HepG2 (cell line): ENCODE measurements at regions not wholly inside any gene's neighbourhood (a gene's known extent, or its start where the extent isn't known, plus 50 kb on each side); places are given as distances from the start of the nearest gene placed in this dataset.

Experiments used
- ATAC-seq: fragments of 200-7000 bp; cut with Tn5 transposase; 3 replicates; pipeline ENCODE4 v1.9.1; 2020; ENCODE audit warnings: mild to moderate bottlenecking, moderate library complexity
- BruUV-seq: library from RNA; stranded (reverse); fragments of 400-500 nt; replicated peaks from 2 replicates; lab custom pipeline; 2021; lab: Mats Ljungman, UMichigan
- CTCF ChIA-PET: fragments of 300-600 bp; formaldehyde crosslinking; extraction: SDS; loops from one replicate; lab custom pipeline; 2021; ENCODE audit warnings: low total read pairs, inconsistent platforms, low intra/inter-chr PET ratio; lab: Yijun Ruan, JAX
- POLR2A ChIA-PET: fragments of 350-600 bp; sonication (Branson Sonifier 250); formaldehyde crosslinking; loops from one replicate; lab custom pipeline; 2020; ENCODE audit warnings: antibody characterized with exemption, inconsistent platforms; lab: Yijun Ruan, JAX
- DNase-seq: peaks from one replicate; pipeline ENCODE4 v3.0.0-alpha.2; 2015; ENCODE audit warnings: low spot score
- FAIRE-seq: peaks from 3 replicates; lab custom pipeline; 2011; peaks lifted over from hg19 to GRCh38; lab: Jason Lieb, UNC
- H2AFZ ChIP-seq: one replicate; pipeline ENCODE4 v1.6.1; 2011; ENCODE audit warnings: low read length, inconsistent platforms
- H3K27ac ChIP-seq: fragments of 300-600 bp; 3 replicates; pipeline ENCODE4 v1.8.0; 2011; ENCODE audit warnings: mixed run types, mild to moderate bottlenecking, mixed read lengths, low read length, inconsistent platforms; ENCODE audit not compliant: insufficient read depth; ENCODE audit errors: extremely low read length
- H3K27me3 ChIP-seq, 2 experiments: fragments of 200-600 bp in 1 of 2; 2 replicates in 1 of 2; 3 replicates in 1 of 2; pipeline versions ENCODE4 v1.6.0 to v1.8.0; 2011; ENCODE audit warnings: low read length in 2 of 2, mild to moderate bottlenecking in 2 of 2, moderate library complexity in 2 of 2, inconsistent platforms in 1 of 2; ENCODE audit not compliant: insufficient read depth in 2 of 2, control insufficient read depth in 1 of 2
- H3K36me3 ChIP-seq, 2 experiments: fragments of 200-600 bp in 1 of 2; replicated peaks in 1 of 2; 2 replicates in 1 of 2; 3 replicates in 1 of 2; pipeline versions ENCODE4 v1.5.1 to v1.8.0; 2011; ENCODE audit warnings: low read length in 2 of 2, inconsistent platforms in 1 of 2; ENCODE audit not compliant: insufficient read depth in 2 of 2, control insufficient read depth in 1 of 2
- H3K4me1 ChIP-seq: 2 replicates; pipeline ENCODE4 v1.5.1; 2012; ENCODE audit warnings: low read length, inconsistent platforms; ENCODE audit not compliant: insufficient read depth
- H3K4me2 ChIP-seq: 2 replicates; pipeline ENCODE4 v1.6.0; 2011; ENCODE audit warnings: low read depth, low read length, inconsistent platforms
- H3K4me3 ChIP-seq, 3 experiments: fragments of 200-600 bp in 1 of 3; sonication (generic), shearing (Covaris generic) in 1 of 3; replicated peaks in 1 of 3; 2 replicates each; pipeline ENCODE4 v1.5.1; 2011 to 2016; ENCODE audit warnings: low read length in 3 of 3, inconsistent platforms in 2 of 3, low read depth in 2 of 3, mild to moderate bottlenecking in 2 of 3, control low read depth in 1 of 3, mixed read lengths in 1 of 3; ENCODE audit not compliant: insufficient read depth in 1 of 3
- H3K79me2 ChIP-seq: one replicate; pipeline ENCODE4 v1.6.1; 2011; ENCODE audit warnings: low read length, inconsistent platforms; ENCODE audit not compliant: insufficient read depth
- H3K9ac ChIP-seq: 2 replicates; pipeline ENCODE4 v1.6.0; 2011; ENCODE audit warnings: mild to moderate bottlenecking, low read depth, low read length, inconsistent platforms; ENCODE audit not compliant: insufficient read depth
- H3K9me3 ChIP-seq: 2 replicates; pipeline ENCODE4 v1.5.1; 2012; ENCODE audit warnings: mild to moderate bottlenecking, low read length
- H4K20me1 ChIP-seq: 2 replicates; pipeline ENCODE4 v1.6.0; 2011; ENCODE audit warnings: inconsistent platforms, mild to moderate bottlenecking, low read length, moderate library complexity; ENCODE audit not compliant: insufficient read depth
- ATF1 ChIP-seq: IDR thresholded peaks from 2 replicates; pipeline ENCODE4 v1.6.1; 2016; ENCODE audit warnings: mild to moderate bottlenecking, control low read depth
- CEBPZ ChIP-seq: IDR thresholded peaks from 2 replicates; pipeline ENCODE4 v1.6.1; 2012; ENCODE audit warnings: low read length, improper control_type of control experiment
- IRF9 ChIP-seq: sonication (generic); formaldehyde crosslinking; IDR thresholded peaks from 2 replicates; pipeline ENCODE4 v1.8.0; 2022; ENCODE audit warnings: missing genetic modification reagents, mild to moderate bottlenecking, borderline replicate concordance
- KAT2B ChIP-seq: fragments of 150-350 bp; IDR thresholded peaks from 2 replicates; pipeline ENCODE4 v1.6.1; 2014; ENCODE audit warnings: low read depth, low read length, borderline replicate concordance
- MLXIP ChIP-seq: sonication (generic); formaldehyde crosslinking; IDR thresholded peaks from 2 replicates; pipeline ENCODE4 v1.9.0; 2021; ENCODE audit warnings: missing genetic modification reagents, borderline replicate concordance
- MYC ChIP-seq: sonication (generic); formaldehyde crosslinking; IDR thresholded peaks from 2 replicates; pipeline ENCODE4 v1.9.0; 2021; ENCODE audit warnings: missing genetic modification reagents, borderline replicate concordance
- NFRKB ChIP-seq: fragments of 450-650 bp; IDR thresholded peaks from 2 replicates; pipeline ENCODE4 v1.6.1; 2017
- NR3C1 ChIP-seq: sonication (generic); formaldehyde crosslinking; IDR thresholded peaks from 2 replicates; pipeline ENCODE4 v1.4.0; 2020; ENCODE audit warnings: missing genetic modification reagents
- PCBP2 ChIP-seq: fragments of 200-400 bp; formaldehyde crosslinking; optimal IDR thresholded peaks from 2 replicates; pipeline ENCODE3; 2018; ENCODE audit warnings: low read length, low read depth; ENCODE audit not compliant: poor library complexity, severe bottlenecking
- PHB2 ChIP-seq: fragments of 450-650 bp; IDR thresholded peaks from 2 replicates; pipeline ENCODE4 v1.6.1; 2018; ENCODE audit not compliant: partially characterized antibody
- SIX4 ChIP-seq: sonication (generic); formaldehyde crosslinking; IDR thresholded peaks from 2 replicates; pipeline ENCODE4 v1.4.0; 2020; ENCODE audit warnings: missing genetic modification reagents
- ZNF260 ChIP-seq: sonication (generic); formaldehyde crosslinking; IDR thresholded peaks from 2 replicates; pipeline ENCODE4 v1.4.0; 2020; ENCODE audit warnings: missing genetic modification reagents, low read depth, mild to moderate bottlenecking, borderline replicate concordance
- ZNF598 ChIP-seq: sonication (generic); formaldehyde crosslinking; IDR thresholded peaks from 2 replicates; pipeline ENCODE4 v1.5.1; 2020; ENCODE audit warnings: mild to moderate bottlenecking, missing genetic modification reagents, borderline replicate concordance
- ZNF607 ChIP-seq: sonication (generic); formaldehyde crosslinking; IDR thresholded peaks from 2 replicates; pipeline ENCODE4 v1.5.1; 2020; ENCODE audit warnings: missing genetic modification reagents, mild to moderate bottlenecking, borderline replicate concordance
- ZNF839 ChIP-seq: sonication (generic); formaldehyde crosslinking; IDR thresholded peaks from 2 replicates; pipeline ENCODE4 v1.4.0; 2020; ENCODE audit warnings: missing genetic modification reagents, mild to moderate bottlenecking, borderline replicate concordance
- WGBS: methylation state at CpG from one replicate; pipeline ENCODE4 v1.1.6; 2017; ENCODE audit warnings: low lambda C conversion rate; 5-methylcytosine and 5-hydroxymethylcytosine counted together
- in situ Hi-C: cut with HindIII; loops from 2 replicates; pipeline ENCODE4 v1.10.0; 2017; ENCODE audit warnings: low pct_unique_long_range_greater_than_20kb; ENCODE audit not compliant: extremely low pct_ligation_motif_present
- intact Hi-C: fragments of 100-400 bp; cut with micrococcal nuclease; formaldehyde crosslinking; loops from one replicate; pipeline ENCODE4 v1.10.0; 2022; ENCODE audit not compliant: unreplicated experiment
- TF ChIP-seq, protein P1 (sequence below): sonication (generic); formaldehyde crosslinking; conservative IDR thresholded peaks from 2 replicates; pipeline ENCODE4 v1.4.0; 2020; ENCODE audit warnings: missing genetic modification reagents

GRCh38 chr7:52150952-52151351, 834.3 kb upstream of the COBL start:
- DNase-seq (no peak), ATAC-seq (no peak), FAIRE-seq (no peak)
- Histone ChIP-seq H2AFZ (no peak overlapping the region), H3K9ac (no peak overlapping the region), H3K36me3 (no peaks in the 10 kb centered on the region), H3K27ac (no peak overlapping the region), H3K27me3 (no peaks in the 10 kb centered on the region), H3K79me2 (no peaks in the 10 kb centered on the region), H3K4me3 (no peak overlapping the region), H3K4me2 (no peak overlapping the region), H3K4me1 (no peaks in the 10 kb centered on the region), H3K9me3 (no peaks in the 10 kb centered on the region; the same call in 1 of the 2 replicates), H4K20me1 (no peaks in the 10 kb centered on the region)
- CTCF ChIA-PET, result no interaction called here
- 1% methylated on average over 2 of the region's 2 CpGs for WGBS
- intact Hi-C loops (no loop called here), in situ Hi-C loops (no loop called here)
- POLR2A ChIA-PET, result no interaction called here
- BruUV-seq, result no TSS peak
- TF ChIP-seq ZNF260 (CRISPR knock-in tag), result no peak
- TF ChIP-seq NFRKB, result no peak
- no peak for TF ChIP-seq ATF1 (CRISPR knock-in tag)
- no peak for TF ChIP-seq CEBPZ
- TF ChIP-seq MYC (CRISPR knock-in tag), result no peak
- no peak for TF ChIP-seq KAT2B
- no peak for TF ChIP-seq PHB2
- TF ChIP-seq, protein P1, sequence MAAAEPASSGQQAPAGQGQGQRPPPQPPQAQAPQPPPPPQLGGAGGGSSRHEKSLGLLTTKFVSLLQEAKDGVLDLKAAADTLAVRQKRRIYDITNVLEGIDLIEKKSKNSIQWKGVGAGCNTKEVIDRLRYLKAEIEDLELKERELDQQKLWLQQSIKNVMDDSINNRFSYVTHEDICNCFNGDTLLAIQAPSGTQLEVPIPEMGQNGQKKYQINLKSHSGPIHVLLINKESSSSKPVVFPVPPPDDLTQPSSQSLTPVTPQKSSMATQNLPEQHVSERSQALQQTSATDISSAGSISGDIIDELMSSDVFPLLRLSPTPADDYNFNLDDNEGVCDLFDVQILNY, result no peak
- TF ChIP-seq ZNF607 (CRISPR knock-in tag), result no peak
- no peak for TF ChIP-seq NR3C1 (CRISPR knock-in tag)
- TF ChIP-seq SIX4, result no peak
- no peak for TF ChIP-seq ZNF839 (CRISPR knock-in tag)
- no peak for TF ChIP-seq IRF9 (CRISPR knock-in tag)
- no peak for TF ChIP-seq PCBP2
- no peak for TF ChIP-seq MLXIP (CRISPR knock-in tag)
- TF ChIP-seq ZNF598 (CRISPR knock-in tag), result no peak
